Right lobe of liver (tissue), 6 donors: ENCODE measurements at regions not wholly inside any gene's neighbourhood (a gene's known extent, or its start where the extent isn't known, plus 50 kb on each side); places are given as distances from the start of the nearest gene placed in this dataset.

Experiments used
- ATAC-seq, 4 donors: fragments of 200-7000 bp; cut with Tn5 transposase; one replicate each; pipeline ENCODE4 v1.9.1; 2020; ENCODE audit warnings: mild to moderate bottlenecking in 4 of 4, moderate library complexity in 4 of 4
- DNase-seq, 3 donors: peaks; one replicate each; pipeline ENCODE4 v3.0.0-alpha.2; 2020
- H3K27ac ChIP-seq, 3 donors: fragments of 200-600 bp; one replicate each; pipeline ENCODE4 v1.8.0; 2022
- H3K27me3 ChIP-seq, 2 donors: fragments of 200-600 bp; one replicate each; pipeline ENCODE4 v1.8.0; 2022
- H3K36me3 ChIP-seq, 4 donors: fragments of 200-600 bp; sonication (generic) in 1 of 4; one replicate each; pipeline versions ENCODE4 v1.5.1 to v1.8.0; 2017 to 2022; ENCODE audit warnings: control low read depth in 1 of 4
- H3K4me1 ChIP-seq, 4 donors: fragments of 200-600 bp; sonication (generic) in 1 of 4; one replicate each; pipeline versions ENCODE4 v1.5.1 to v1.8.0; 2017 to 2022; ENCODE audit warnings: control low read depth in 1 of 4
- H3K4me3 ChIP-seq, 3 donors: fragments of 200-600 bp; one replicate each; pipeline ENCODE4 v1.8.0; 2022
- H3K9me3 ChIP-seq, 4 donors: fragments of 200-600 bp; sonication (generic) in 1 of 4; one replicate each; pipeline versions ENCODE4 v1.5.1 to v1.8.0; 2017 to 2022; ENCODE audit warnings: control low read depth in 1 of 4
- POLR2A ChIP-seq: fragments of 450-650 bp; IDR thresholded peaks from one replicate; pipeline ENCODE4 v1.6.1; 2017; ENCODE audit warnings: antibody characterized with exemption, mild to moderate bottlenecking
- WGBS: methylation state at CpG from one replicate; pipeline ENCODE4 v1.1.6; 2018; ENCODE audit warnings: low coverage, low lambda C conversion rate; ENCODE audit not compliant: insufficient coverage; ENCODE audit errors: missing lambda C conversion rate; 5-methylcytosine and 5-hydroxymethylcytosine counted together
- intact Hi-C, 2 donors: fragments of 100-400 bp; cut with DNase I; formaldehyde crosslinking; loops; one replicate each; pipeline versions ENCODE4 v1.11.2 to v1.14.1; 2022
- TF ChIP-seq, protein P1 (sequence below), 4 donors: fragments of 200-600 bp in 3 of 4; fragments of 450-650 bp in 1 of 4; IDR thresholded peaks; one replicate each; pipeline versions ENCODE4 v1.5.1 to v1.8.0; 2016 to 2022; ENCODE audit warnings: antibody characterized with exemption in 4 of 4, mild to moderate bottlenecking in 2 of 4
- donor health status: DM: no; HTN: yes; CAD: no.
- donor health status: DM: no; HTN: no; CAD: no.
- donor health status: DM: no; HTN: no; CAD: no.
- donor health status: DM: no; HTN: yes; CAD: no.
- donor health status: DM: no; HTN: yes; CAD: no.

- no peaks in the 10 kb centered on the region for H3K9me3 ChIP-seq
- no peaks in the 10 kb centered on the region for H3K36me3 ChIP-seq
- H3K27ac ChIP-seq = no peak overlapping the region
- no peaks in the 10 kb centered on the region for H3K4me1 ChIP-seq
- intact Hi-C loops = no loop called here
- TF ChIP-seq, protein P1, sequence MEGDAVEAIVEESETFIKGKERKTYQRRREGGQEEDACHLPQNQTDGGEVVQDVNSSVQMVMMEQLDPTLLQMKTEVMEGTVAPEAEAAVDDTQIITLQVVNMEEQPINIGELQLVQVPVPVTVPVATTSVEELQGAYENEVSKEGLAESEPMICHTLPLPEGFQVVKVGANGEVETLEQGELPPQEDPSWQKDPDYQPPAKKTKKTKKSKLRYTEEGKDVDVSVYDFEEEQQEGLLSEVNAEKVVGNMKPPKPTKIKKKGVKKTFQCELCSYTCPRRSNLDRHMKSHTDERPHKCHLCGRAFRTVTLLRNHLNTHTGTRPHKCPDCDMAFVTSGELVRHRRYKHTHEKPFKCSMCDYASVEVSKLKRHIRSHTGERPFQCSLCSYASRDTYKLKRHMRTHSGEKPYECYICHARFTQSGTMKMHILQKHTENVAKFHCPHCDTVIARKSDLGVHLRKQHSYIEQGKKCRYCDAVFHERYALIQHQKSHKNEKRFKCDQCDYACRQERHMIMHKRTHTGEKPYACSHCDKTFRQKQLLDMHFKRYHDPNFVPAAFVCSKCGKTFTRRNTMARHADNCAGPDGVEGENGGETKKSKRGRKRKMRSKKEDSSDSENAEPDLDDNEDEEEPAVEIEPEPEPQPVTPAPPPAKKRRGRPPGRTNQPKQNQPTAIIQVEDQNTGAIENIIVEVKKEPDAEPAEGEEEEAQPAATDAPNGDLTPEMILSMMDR (IDR thresholded peaks at IDR 0.05) = no peak
- TF ChIP-seq POLR2A = no peak
- no peaks in the 10 kb centered on the region for H3K27me3 ChIP-seq
- 46% methylated on average over 2 of the region's 2 CpGs for WGBS
- DNase-seq = no peak
- H3K4me3 ChIP-seq = no peak overlapping the region
- no peak for ATAC-seq
Observed at GRCh38 chr4:63919636-63920365, 489.4 kb downstream of the TECRL start.

DNA sequence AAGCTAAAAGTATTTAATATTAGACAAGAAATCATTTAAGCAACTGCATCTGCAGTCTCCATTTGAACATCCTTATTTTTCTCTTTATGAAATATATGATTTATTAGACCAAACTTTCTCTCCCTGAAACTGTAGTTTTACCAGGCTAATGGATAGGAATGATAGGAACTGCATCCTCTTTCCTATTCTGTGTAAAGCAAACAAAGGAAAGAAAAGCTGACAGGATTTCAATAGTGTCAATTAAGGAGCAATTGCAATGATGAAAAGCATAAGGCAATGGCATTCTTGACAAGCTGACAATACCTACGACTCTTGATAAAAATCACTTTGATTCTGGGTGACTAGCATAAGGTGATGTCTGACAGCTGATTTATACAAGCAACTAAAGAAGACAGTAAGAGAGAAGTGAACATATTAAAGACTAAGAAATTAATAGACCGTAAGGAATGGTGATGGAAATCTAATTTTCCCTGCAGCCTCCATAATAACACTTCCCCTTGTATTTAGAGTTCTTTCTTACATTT lies 502.5 kb downstream of the TECRL start:
- DNase-seq (no peak), ATAC-seq (no peak)
- H3K27me3 ChIP-seq = no peaks in the 10 kb centered on the region
- TF ChIP-seq, protein P1 (IDR thresholded peaks at IDR 0.05) = no peak
- TF ChIP-seq POLR2A = no peak
- H3K9me3 ChIP-seq = no peaks in the 10 kb centered on the region
- no peaks in the 10 kb centered on the region for H3K4me1 ChIP-seq
- no peak overlapping the region for H3K4me3 ChIP-seq
- H3K27ac ChIP-seq = no peak overlapping the region
- 47% methylated on average over 2 of the region's 2 CpGs for WGBS
- H3K36me3 ChIP-seq = no peaks in the 10 kb centered on the region
- intact Hi-C loops = no loop called here

DNA sequence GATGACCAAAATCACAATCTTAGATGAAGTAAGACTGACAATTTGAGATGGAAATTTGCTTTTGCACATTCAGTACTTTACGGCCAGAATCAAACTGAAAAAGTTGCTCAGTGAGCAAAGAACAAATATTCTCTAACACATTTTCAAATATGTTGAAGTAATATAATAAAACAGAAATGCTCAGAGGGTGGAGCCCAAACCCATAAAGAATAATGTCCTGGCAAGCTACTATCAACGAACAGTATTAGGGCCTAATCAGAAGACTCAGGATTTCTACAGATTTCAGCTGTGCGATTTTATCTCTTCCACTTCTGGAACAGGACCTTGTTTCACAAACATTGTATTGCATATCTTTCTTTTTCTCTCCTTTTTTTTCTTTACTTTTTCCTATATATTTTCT lies 505.0 kb downstream of the TECRL start:
- Histone ChIP-seq H3K4me3 (no peak overlapping the region), H3K9me3 (no peaks in the 10 kb centered on the region), H3K4me1 (no peaks in the 10 kb centered on the region), H3K27me3 (no peaks in the 10 kb centered on the region), H3K36me3 (no peaks in the 10 kb centered on the region), H3K27ac (no peak overlapping the region)
- ATAC-seq (no peak), DNase-seq (no peak)
- TF ChIP-seq POLR2A = no peak
- 68% methylated on average over 3 of the region's 3 CpGs for WGBS
- intact Hi-C loops = no loop called here

GRCh38 chr4:63901304-63901703 lies 507.9 kb downstream of the TECRL start:
- H3K9me3 ChIP-seq = no peaks in the 10 kb centered on the region
- no peak overlapping the region for H3K4me3 ChIP-seq
- WGBS = 9% methylated on average over 2 of the region's 2 CpGs
- H3K27ac ChIP-seq = no peak overlapping the region
- no peak for ATAC-seq
- intact Hi-C loops = no loop called here
- H3K27me3 ChIP-seq = no peaks in the 10 kb centered on the region
- no peaks in the 10 kb centered on the region for H3K36me3 ChIP-seq
- H3K4me1 ChIP-seq = no peaks in the 10 kb centered on the region
- no peak for DNase-seq
- no peak for TF ChIP-seq POLR2A
- TF ChIP-seq, protein P1 (IDR thresholded peaks at IDR 0.05) = no peak

DNA sequence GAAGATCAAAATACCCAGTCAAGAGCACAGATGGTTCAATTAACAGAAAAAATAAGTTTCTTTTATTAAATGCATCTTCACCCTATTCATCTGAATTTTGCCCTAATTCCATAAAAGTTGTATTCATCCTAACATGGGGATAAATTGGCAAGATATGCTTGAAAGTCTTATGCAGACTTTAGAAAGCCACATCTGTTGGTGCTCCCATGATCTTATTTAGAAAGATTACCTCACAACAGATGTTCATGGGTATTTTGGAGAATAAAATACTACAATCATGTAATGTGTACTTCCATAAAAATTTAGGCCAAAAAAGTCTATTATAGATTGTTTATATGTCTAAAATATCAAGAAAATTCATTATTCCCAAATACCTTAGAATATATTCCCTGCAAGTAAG lies 510.3 kb downstream of the TECRL start:
- Histone ChIP-seq H3K4me3 (no peak overlapping the region), H3K27ac (no peak overlapping the region), H3K9me3 (no peaks in the 10 kb centered on the region), H3K36me3 (no peaks in the 10 kb centered on the region), H3K4me1 (no peaks in the 10 kb centered on the region), H3K27me3 (no peaks in the 10 kb centered on the region)
- DNase-seq (no peak), ATAC-seq (no peak)
- TF ChIP-seq POLR2A = no peak
- TF ChIP-seq, protein P1 (IDR thresholded peaks at IDR 0.05) = no peak
- intact Hi-C loops = no loop called here
